GM21737 (cell line): ENCODE measurements at regions not wholly inside any gene's neighbourhood (a gene's known extent, or its start where the extent isn't known, plus 50 kb on each side); places are given as distances from the start of the nearest gene placed in this dataset.

Experiments used
- ATAC-seq: cut with Tn5 transposase; IDR thresholded peaks from one replicate; pipeline ENCODE4 v1.9.1; 2021; ENCODE audit warnings: mild to moderate bottlenecking, moderate library complexity; ENCODE audit not compliant: unreplicated experiment

- ATAC-seq, result no peak
These were observed 221.2 kb upstream of the CLINT1 start for GRCh38 chr5:158080112-158080511.

GRCh38 chr5:158079097-158079496, 220.2 kb upstream of the CLINT1 start:
- no peak for ATAC-seq

GRCh38 chr5:158074992-158075769, 216.2 kb upstream of the CLINT1 start:
- ATAC-seq, result no peak

GRCh38 chr5:158074597-158074991, 215.6 kb upstream of the CLINT1 start:
- ATAC-seq, result no peak

GRCh38 chr5:158070859-158071258, 211.9 kb upstream of the CLINT1 start:
- ATAC-seq, result no peak

GRCh38 chr5:158069838-158070237, 210.9 kb upstream of the CLINT1 start:
- ATAC-seq, result no peak

- ATAC-seq, result no peak
These were observed 210.0 kb upstream of the CLINT1 start for GRCh38 chr5:158068964-158069363.

GRCh38 chr5:158066076-158066475, 207.1 kb upstream of the CLINT1 start:
- ATAC-seq, result no peak

GRCh38 chr5:158064334-158065123, 205.6 kb upstream of the CLINT1 start:
- ATAC-seq, result no peak

GRCh38 chr5:158063052-158063451, 204.1 kb upstream of the CLINT1 start:
- no peak for ATAC-seq

GRCh38 chr5:158061451-158061850, 202.5 kb upstream of the CLINT1 start:
- no peak for ATAC-seq

GRCh38 chr5:158060212-158060611, 201.3 kb upstream of the CLINT1 start:
- no peak for ATAC-seq

GRCh38 chr5:158058208-158059120, 199.5 kb upstream of the CLINT1 start:
- ATAC-seq, result no peak

GRCh38 chr5:158056130-158056825, 197.3 kb upstream of the CLINT1 start:
- no peak for ATAC-seq

GRCh38 chr5:158055111-158055501, 196.2 kb upstream of the CLINT1 start:
- no peak for ATAC-seq

- no peak for ATAC-seq
These were observed 195.5 kb upstream of the CLINT1 start for GRCh38 chr5:158054223-158055110.

- no peak for ATAC-seq
These were observed 192.1 kb upstream of the CLINT1 start for GRCh38 chr5:158051036-158051435.

GRCh38 chr5:158050421-158050820, 191.5 kb upstream of the CLINT1 start:
- no peak for ATAC-seq

- ATAC-seq, result no peak
These were observed 190.5 kb upstream of the CLINT1 start for GRCh38 chr5:158049459-158049858.

GRCh38 chr5:158045696-158046095, 186.8 kb upstream of the CLINT1 start:
- ATAC-seq, result no peak
